ENCODE measurements at regions not wholly inside any gene's neighbourhood (a gene's known extent, or its start where the extent isn't known, plus 50 kb on each side); places are given as distances from the start of the nearest gene placed in this dataset.
"Not testable (repeated sequence)": the region's sequence is repeated elsewhere in the genome, so short reads cannot be mapped to it uniquely, and the experiment has no call there.

DNA sequence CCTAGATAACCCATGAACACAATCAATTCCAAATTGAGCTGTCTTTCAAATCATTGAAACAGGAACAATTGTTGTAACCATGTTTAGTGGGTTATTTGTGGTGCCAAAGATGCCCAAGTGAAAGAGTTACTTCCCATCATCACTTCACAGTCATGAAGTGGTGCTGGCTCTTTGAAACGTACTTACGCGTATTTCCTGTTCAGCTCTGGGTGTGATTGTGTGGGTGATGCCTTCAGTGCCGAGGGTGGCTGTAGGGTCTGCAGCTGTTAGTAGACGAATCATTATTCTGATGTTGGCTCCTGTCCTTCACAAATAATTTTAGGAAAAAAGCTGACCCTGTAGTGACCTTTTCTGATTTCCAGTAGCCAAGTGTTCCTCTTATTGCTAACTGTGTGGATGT lies 323.1 kb upstream of the KIAA1217 start:
- no peak for DNase-seq

DNA sequence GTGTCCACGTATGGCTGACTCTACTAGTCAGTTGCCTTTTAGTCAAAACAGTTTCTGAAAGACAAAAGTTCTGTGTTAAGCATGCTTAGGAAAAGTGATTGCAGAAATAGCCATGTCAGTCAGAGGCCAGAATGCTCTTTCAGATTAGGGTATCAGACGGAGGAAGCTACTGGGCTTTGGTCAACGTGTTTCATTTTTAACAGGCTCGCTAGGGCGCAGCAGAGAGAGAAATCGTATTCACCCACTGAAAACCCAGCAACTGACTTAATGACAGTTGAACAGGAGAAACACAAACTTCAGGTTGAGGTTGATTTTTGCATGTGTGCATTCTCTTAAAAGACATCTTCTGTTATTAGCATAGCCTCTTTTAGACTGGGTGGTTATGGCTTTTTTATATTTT lies 322.6 kb upstream of the KIAA1217 start:
- no peak for DNase-seq

DNA sequence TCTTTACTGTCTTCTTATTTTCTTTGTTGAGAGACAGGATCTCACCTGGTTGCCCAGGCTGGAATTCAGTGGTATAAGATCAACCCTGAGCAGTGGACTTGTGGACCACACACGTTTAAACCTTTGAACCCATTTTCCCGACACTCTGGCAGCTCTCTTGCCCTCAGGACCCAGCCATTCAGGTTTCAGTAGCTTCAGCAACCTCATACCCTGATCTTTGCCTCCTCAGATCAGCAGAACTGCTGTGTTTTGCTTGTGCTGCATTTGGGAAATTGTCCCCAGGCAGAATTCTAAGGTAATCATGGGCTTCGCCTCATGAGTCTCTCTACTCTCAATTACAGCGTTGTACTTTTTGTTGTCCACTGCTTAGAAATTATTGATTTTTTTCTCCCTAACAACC lies 317.6 kb upstream of the KIAA1217 start:
- DNase-seq, result no peak

DNA sequence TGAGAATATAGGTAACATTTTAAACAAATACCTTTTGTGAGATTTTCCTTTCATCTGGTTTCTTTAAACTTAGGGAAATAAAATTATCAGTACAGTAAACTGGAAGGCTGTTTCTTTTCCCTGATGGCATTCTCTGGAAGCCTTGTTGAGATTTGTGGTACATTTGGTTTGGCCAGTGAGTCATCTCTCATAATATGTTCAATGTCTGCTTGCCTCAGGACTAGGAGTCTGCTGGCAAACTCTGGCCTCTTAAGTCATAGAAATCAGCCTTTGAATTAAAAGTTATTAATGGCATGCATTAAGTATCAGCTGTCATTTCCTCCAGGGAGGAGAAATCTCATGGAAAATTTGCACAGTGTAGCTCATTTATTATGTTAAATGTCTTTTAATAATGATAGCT lies 316.6 kb upstream of the KIAA1217 start:
- DNase-seq, result no peak

DNA sequence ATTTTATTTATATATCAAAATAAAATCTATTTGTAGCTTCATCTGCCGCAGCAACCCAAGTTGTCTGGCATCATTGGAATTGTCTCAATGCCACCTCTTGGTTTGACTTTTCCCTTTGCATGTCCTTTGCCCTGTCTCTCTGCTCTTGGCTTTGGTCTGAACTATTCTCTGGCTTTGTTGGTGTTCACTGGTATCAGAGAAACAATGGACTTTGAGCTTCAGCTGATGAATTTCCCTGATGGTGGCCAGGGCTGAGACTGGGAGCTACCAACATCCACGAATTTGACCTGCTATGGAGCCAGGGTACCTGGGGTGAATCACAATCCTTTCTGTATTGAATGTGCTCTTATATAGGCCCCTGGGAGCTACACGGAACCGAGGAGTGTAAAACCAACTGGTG lies 311.7 kb upstream of the KIAA1217 start:
- no peak for DNase-seq

DNA sequence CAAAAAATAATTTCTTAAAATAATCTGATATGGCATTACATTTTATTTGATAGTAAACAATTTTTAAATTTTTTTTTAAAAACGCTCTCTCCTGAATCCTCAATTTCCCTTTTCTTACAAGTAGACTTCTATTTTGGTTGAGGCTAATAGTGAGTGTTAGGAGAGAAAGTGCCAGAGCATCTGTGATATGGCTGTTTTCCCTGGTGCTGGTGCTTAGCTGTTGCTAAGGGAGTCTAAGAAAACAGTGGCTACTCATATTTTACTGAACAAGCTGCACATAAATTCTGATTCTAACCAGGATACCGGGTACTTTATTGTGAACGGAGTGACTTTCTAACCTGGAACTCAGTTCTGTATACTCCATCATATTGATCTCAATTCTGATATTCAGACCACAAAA lies 311.1 kb upstream of the KIAA1217 start:
- no peak for DNase-seq

DNA sequence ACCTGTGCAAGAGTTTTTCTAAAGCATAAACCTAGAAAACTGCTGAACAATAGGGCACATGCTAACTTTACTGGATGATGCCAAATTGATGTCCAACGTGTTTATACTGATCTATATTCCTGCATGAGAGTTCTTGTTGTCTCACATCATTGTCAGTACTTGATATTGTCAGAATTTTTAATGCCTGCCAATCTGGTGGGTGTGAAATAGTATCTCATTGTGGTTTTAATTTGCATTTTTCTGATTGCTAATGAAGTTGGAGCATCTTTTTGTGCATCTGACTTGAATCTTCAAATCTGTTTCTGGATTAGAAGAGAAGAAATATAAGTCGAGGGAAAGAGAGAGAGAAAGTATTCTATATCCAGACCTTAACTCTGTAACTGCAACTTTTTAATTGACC lies 309.8 kb upstream of the KIAA1217 start:
- DNase-seq, result no peak

DNA sequence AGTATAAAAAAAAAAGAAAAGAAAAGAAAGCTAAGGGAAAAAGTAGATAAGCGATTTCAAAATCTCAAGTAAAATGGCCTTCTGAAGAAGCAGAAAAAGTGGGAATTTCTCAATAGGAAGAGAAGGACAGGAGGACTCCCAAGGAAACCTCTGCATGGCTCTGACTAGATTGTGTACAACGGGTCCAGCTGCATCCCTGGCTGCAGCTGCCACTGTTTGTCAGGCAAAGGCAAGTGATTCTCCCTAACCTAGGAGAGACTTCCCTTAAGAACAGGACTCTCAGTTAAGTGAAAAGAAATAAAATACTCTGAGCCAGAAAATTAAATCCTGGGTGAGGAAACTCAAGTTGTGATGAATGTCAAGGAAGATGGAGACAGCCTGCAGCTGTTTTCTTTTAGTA lies 298.6 kb upstream of the KIAA1217 start:
- DNase-seq, result no peak

DNA sequence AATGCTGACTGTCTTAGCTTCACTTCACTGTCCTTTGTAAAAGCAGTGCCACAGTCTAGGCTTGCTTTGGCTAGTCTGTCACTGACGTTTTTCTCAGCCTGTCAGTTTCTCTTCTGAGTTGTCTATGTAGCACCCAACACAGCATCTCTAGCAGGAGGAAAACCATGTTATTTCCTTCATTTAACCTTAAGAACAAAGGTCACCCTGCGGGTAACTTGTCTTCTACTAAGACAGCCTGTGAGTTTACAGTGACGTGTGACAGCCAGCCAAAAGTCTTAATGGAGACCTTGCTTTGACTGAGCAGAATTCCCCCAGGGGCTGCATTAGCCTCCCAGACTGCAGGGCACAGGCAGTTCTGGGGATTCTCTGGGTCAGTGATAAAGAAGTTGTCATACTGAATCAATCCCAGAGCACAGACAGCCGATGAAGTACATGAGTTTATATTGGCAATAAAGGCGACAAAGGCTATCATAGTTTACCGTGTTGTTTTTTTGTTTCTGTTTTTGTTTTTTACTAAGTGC lies 296.0 kb upstream of the KIAA1217 start:
- no peak for DNase-seq

DNA sequence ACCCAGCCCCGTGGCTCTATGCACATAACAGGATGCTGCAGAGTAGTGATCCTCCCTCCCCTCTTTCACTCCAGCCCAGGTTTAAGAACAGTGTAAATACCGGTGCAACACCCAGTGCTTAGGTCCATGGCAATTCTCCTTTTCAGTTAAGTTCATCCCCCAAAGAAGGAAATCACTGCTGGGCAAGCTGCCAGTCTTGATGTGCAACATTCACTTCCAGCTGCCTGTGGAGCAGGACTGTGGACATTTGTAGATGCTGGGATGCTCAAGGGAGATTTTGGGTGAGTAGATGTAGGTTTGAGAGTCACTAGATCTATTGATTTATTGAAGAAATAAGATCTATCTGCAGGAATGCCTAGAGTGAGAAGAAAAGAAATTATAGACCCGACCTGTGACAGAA lies 294.3 kb upstream of the KIAA1217 start:
- no peak for DNase-seq

DNA sequence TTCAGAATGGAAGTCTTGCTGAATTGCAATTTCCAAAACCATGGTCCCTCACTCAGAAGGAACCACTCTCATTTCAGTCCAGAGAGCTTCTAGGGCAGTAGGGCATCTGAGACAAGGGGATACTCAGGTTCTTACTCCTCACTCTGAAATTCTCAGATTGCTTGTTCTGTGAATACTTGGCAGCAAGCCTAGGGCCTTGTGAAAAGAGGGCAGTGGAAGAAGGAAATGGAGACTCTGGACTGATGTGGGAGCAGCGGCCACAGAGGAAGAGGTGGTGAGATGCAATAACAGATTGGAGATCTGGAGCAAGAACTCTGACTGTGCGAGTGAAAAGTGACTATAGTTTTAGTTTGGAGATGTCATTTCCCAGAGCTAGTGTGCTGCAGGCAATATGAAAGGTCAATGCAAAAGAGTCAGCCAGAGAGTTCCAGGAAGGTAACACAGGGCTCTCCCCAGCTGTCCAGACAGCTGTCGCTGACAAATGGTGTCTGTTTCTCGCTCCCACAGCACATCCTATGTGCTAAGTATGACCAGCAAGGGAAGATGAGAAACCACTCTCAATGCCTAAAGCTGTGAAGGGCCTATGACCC lies 291.6 kb upstream of the KIAA1217 start:
- DNase-seq, result peak; percentile 70

DNA sequence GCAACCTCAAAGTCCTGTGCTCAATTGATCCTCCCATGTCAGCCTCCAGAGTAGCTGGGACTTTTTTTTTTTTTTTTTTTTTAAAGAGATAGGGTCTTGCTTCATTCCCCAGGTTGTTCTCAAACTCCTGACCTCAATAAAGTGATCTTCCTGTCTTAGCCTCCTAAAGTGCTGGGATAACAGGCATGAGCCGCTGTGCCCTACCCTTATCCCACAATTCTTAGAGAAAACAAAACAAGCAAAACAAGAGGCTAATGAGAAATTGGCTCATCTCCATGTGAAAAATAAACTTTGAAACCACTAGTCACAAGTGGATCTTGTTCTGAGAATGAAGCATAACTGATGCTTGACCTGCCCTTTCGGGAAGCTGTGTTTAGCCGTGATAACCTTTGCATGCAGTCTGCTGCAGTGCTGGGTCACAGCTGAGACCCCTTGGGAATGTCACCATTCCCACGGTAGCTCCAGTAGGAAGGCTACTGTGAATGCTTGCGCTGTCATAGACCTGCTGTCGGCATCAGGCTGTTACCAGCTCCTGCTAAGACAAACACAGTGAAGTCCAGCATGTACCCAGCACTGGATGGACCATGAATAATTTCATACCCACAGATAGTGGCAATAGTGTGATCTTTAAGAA lies 290.7 kb upstream of the KIAA1217 start:
- no peak for DNase-seq

DNA sequence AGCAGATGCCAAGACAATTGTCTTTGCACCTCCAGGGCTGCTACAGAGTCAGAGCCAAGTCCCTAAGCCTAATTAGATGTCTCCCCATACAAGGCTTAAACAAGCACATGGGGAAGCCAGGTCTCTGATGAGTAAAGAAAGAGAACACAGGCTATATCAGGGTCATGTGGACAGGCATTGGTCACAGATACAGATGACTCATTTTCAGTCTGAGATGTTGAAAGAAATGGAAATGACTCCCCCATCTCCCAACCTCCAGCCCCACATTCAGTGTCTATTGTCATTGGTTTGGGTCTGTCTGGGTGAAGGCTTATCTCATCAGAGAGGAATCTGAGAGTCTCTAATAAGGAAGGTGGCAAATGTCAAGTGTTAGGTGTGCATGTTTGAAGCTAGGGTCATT lies 290.1 kb upstream of the KIAA1217 start:
- DNase-seq, result no peak

DNA sequence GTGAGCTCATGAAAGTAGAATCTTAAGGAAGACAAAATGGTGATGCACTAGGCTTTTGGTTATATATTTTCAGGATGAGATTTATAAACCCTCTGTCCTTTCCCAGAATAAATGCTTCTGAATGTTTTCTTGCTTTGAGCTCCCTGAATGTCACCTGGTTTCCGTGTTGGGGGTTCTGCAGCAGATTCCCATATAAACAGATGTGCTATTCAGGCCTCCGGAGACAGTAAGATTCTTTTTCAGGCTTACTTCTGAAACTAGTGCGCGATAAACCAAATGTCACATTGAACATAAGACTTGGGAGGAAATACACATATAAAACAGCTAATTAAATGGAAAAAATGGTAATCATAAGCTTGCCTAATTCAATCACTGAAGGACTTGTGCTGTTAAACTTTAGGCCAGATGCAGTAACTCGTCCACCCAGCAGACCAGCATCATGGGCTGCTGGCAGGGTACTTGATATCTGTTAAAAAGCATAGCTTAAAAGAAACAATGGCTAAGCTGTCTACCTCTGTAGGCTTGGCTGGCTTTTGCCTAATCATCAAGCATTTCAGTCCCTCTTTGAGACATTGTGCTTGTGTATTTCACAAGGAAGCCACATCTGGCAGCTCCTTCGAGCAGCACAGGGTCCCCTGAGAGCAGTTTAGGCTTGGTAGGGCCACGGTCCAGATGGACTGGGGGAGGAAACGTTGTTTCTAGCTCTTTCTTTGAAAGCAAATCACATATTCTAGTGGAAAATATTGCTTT lies 281.2 kb upstream of the KIAA1217 start:
- DNase-seq, result peak; percentile 73

DNA sequence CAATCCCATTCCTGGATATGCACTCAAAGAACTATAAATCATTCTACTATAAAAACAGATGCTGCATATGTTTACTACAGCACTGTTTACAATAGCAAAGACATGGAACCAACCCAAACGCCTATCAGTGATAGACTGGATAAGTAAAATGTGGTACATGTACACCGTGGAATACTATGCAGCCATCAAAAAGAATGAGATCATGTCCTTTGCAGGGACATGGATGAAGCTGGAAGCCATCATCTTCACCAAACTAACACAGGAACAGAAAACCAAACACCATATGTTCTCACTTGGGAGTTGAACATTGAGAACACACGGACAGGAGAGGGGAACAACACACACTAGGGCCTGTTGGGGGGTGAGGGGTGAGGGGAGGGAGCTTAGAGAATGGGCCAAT lies 274.9 kb upstream of the KIAA1217 start:
- DNase-seq, result not testable (repeated sequence)

DNA sequence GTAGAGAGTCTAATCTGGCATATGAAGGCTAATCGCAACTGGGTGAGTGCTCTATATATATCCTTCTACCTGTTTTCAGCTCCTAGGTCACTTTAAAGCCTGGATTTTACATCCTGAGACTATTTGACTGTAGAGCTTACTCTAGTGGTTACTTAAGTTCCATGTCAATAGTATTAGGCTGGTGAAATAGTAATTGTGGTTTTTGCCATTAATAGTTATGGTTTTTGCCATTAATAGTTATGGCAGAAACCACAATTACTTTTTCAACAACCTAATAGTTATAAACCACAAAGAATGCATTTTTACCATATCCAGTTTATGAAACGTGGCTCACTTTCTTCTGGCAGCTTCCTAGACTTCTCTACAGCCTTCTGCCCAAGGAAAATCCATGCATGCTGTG lies 263.1 kb upstream of the KIAA1217 start:
- no peak for DNase-seq

DNA sequence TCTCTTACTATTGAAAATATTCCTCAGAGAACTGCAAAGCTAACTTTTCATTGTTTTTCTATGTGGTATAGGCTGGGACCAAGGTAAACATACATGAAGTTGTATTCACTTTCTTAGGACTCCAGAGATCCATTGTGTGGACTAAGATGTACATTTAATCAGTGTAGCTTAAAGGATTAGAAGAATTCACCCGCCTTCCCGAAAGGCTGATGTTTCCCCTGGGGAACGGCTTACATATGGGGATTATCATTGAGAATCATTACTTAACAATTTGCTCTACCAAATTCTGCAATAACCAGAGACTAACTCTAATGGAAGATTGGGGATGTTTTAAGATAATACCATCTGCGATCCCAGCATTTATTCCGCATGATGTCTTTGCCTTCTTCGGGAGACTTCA lies 257.1 kb upstream of the KIAA1217 start:
- DNase-seq, result no peak

DNA sequence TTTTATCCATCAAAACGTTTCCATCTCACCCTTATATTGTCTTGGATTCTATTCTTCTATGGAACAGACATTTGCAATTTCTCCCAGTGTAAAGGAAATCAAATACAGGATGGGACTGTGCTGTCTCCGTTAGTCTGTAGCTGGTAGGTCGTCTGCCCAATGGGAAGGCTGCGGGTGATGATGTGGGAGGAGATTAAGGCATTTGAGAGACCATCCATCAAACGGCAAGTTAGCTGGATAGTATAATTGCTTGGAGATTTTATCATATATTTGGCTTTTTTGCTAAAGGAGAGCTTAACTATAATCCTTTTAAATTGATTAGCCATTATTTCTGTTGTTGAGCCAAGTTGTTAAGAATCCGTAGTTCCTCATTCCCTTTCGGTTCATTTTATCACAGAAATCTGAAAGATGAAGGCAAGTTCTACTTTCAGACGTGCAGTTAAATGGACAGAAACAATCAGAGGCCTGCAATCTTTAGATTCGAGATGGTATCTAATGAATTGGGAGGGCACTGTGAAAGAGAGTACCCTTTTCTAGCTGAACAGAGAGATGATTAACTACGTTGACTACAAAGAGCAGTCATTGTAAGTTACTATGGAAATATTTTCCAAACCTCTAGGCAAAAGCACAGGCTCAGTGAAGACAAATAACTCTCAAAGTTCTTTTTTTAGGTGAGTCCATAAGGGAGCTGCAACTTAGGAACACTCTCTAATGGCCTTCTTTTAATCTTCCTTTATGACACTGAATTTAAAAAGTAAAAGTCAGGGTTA lies 253.3 kb upstream of the KIAA1217 start:
- DNase-seq, result no peak

DNA sequence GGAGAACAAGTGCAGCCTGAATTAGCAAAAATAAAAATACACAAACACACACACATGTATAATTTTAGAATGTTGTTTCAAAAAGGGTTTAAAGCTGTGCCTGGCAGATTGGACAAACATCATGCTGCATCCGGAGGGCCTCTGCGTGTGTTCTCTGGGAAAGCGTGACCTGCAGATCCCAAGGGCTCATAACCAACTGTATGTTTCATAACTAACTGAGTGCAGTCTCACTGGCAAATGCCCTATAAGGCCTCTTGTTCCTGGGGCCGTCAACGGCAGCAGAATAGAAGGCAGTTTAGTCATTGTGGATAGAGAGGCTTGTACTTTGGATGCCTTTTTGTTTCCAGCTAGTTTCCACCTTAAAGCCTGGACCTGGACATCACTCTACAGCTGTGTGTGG lies 243.8 kb upstream of the KIAA1217 start:
- no peak for DNase-seq

DNA sequence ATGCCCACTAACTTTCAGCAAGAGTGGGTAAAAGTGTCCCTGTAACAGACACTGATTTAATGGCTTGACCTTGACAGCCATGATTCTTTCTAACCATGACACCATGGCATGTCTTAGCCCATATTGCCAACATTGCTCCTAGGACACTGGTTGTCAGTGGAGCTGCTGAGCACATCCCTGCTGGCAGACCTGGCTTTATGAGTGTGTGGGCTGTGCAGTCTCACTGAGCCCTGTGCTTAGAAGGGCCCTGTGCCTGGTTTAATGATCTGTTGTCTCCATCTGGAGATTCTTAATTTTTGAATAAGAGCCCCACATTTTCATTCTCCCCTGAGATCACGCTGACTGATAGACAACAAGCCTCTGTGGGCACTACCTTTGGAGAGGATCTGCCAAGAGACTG lies 243.1 kb upstream of the KIAA1217 start:
- no peak for DNase-seq

DNA sequence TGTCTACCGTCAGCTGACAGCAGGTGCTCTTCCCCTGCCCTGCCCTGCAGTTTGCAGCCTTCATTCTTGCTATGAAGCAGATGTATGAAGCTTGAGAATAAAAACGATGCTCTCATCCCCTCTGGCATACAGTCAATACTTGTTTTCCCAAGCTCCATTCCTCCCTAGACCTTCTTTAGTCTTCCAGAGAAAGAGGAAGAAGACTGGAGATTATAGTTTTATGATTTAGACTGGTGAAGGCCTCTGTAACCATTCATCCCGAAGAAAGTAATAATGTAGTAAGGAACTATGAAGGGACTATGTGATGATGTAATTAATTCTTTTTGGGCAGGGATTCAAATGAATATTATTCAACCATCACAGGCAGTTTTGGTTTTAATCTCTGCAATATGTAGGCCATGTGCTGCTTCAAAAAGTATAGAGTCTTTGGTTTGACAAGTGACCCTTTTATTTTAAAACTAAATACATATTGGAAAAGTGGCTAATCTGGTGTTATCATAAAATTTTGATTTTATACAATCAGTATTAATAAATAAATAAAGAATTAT lies 242.4 kb upstream of the KIAA1217 start:
- DNase-seq, result no peak

DNA sequence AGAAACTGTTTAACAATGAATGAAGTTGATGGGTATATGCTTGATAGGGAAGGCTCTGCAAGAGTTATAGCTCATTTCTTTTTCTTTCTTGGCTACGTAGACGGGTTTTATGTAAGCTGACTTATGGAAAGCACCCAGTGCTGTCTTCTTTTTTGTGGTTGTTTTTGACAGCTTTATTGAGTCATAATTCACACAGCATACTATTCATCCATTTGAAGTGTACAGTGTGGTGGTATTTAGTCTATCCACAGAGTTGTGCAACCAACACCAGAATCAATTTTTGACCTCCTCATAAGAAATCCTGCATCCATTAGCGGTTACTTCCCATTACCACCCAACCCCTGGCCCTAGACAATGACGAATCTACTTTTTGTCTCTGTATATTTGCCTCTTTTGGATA lies 240.6 kb upstream of the KIAA1217 start:
- no peak for DNase-seq

DNA sequence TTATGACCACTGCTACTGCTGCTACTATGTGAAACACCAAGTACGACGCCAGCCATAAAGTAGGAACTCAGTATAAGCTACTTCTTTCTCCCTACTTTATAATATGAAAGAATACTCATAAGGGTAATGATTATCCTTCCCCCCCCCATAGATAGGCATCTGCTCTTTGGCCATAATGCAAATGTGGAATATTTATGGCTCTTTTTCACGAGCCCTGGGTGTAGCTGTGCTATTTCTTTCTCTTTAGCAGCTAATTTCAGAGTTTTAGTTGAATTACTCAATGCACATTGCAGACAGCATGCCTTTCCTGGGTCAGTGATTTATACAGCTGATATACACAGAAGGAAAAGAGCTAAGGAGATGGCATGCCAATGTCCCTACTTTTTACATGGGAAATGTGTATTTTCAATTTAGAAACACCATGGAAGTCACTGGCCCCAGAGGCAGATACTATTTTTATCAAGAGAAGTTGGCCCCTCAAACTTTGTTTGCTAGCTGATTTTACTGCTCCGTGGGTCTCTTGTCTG lies 234.1 kb upstream of the KIAA1217 start:
- no peak for DNase-seq
